Transverse colon (tissue), 4 donors: ENCODE measurements at regions not wholly inside any gene's neighbourhood (a gene's known extent, or its start where the extent isn't known, plus 50 kb on each side); places are given as distances from the start of the nearest gene placed in this dataset.

Experiments used
- DNase-seq: peaks from one replicate; pipeline ENCODE4 v3.0.0-alpha.2; 2019
- H3K27ac ChIP-seq, 4 donors: fragments of 200-600 bp; sonication (generic); 2 replicates each; pipeline ENCODE4 v1.5.1; 2016 to 2018; ENCODE audit warnings: inconsistent platforms in 4 of 4
- H3K27me3 ChIP-seq: fragments of 200-600 bp; sonication (generic); 2 replicates; pipeline ENCODE4 v1.5.1; 2017; ENCODE audit warnings: inconsistent platforms
- H3K36me3 ChIP-seq, 4 donors: fragments of 200-600 bp; sonication (generic); 2 replicates each; pipeline ENCODE4 v1.5.1; 2017 to 2019; ENCODE audit warnings: inconsistent platforms in 4 of 4
- H3K4me1 ChIP-seq, 4 donors: fragments of 200-600 bp; sonication (generic); 2 replicates each; pipeline ENCODE4 v1.5.1; 2017 to 2020; ENCODE audit warnings: inconsistent platforms in 4 of 4
- H3K4me3 ChIP-seq, 4 donors: fragments of 200-600 bp; sonication (generic); 1 replicate in 1 of 4; 2 replicates in 3 of 4; pipeline versions ENCODE4 v1.5.1 to v1.6.1; 2017 to 2019; ENCODE audit warnings: inconsistent platforms in 4 of 4
- H3K9me3 ChIP-seq, 2 donors: fragments of 200-600 bp; sonication (generic); 2 replicates each; pipeline ENCODE4 v1.5.1; 2017 to 2019; ENCODE audit warnings: inconsistent platforms in 2 of 2
- CTCF ChIP-seq, 5 experiments: fragments of 200-600 bp in 3 of 5; fragments of 450-650 bp in 2 of 5; sonication (generic) in 3 of 5; IDR thresholded peaks; 1 replicate in 2 of 5; 2 replicates in 3 of 5; pipeline ENCODE4 v1.5.1; 2016 to 2017; ENCODE audit warnings: antibody characterized with exemption in 5 of 5, inconsistent platforms in 3 of 5, mild to moderate bottlenecking in 2 of 5, moderate library complexity in 1 of 5
- EP300 ChIP-seq: sonication (generic); formaldehyde crosslinking; IDR thresholded peaks from one replicate; pipeline ENCODE4 v1.6.1; 2017; ENCODE audit warnings: antibody characterized with exemption, low read depth
- POLR2A ChIP-seq: fragments of 450-650 bp; IDR thresholded peaks from one replicate; pipeline ENCODE4 v1.6.1; 2016; ENCODE audit warnings: antibody characterized with exemption, mild to moderate bottlenecking, moderate library complexity
- POLR2AphosphoS5 ChIP-seq, 3 donors: sonication (generic); formaldehyde crosslinking; IDR thresholded peaks; one replicate each; pipeline ENCODE4 v1.6.1; 2016; ENCODE audit warnings: antibody characterized with exemption in 3 of 3
- WGBS, 2 donors: methylation state at CpG; one replicate each; pipeline ENCODE4 v1.1.5; 2018; ENCODE audit warnings: low coverage in 1 of 2; 5-methylcytosine and 5-hydroxymethylcytosine counted together
- in situ Hi-C, 4 donors: fragments of 200-750 bp; cut with MboI; loops; one replicate each; pipeline versions ENCODE4 v1.15.0 to v1.15.1; 2017; ENCODE audit warnings: low sequenced_read_pairs in 3 of 4, low pct_ligation_motif_present in 1 of 4, low pct_unique_long_range_greater_than_20kb in 1 of 4
- intact Hi-C: fragments of 100-400 bp; cut with DNase I; formaldehyde crosslinking; loops from one replicate; pipeline ENCODE4 v1.15.1; 2023; ENCODE audit warnings: low total_unique reads

- Histone ChIP-seq H3K27me3 (no peaks in the 10 kb centered on the region), H3K4me3 (no peak overlapping the region), H3K27ac (no peak overlapping the region), H3K9me3 (no peaks in the 10 kb centered on the region), H3K4me1 (peaks cover 0 to 8% (median 6%) of the 10 kb centered on the region in 4 donors), H3K36me3 (no peaks in the 10 kb centered on the region)
- intact Hi-C loops, result no loop called here
- in situ Hi-C loops, result no loop called here
- no peak for TF ChIP-seq CTCF (IDR thresholded peaks at IDR 0.05)
- DNase-seq, result no peak
Observed at GRCh38 chr1:222987674-222988076, 155.4 kb downstream of the TLR5 start.

GRCh38 chr1:222989443-222989842 is 153.6 kb downstream of the TLR5 start:
- H3K4me1 ChIP-seq, result peaks cover 0 to 8% (median 6%) of the 10 kb centered on the region in 4 donors
- no peak overlapping the region for H3K4me3 ChIP-seq
- no peaks in the 10 kb centered on the region for H3K9me3 ChIP-seq
- TF ChIP-seq CTCF (IDR thresholded peaks at IDR 0.05) (no peak), POLR2AphosphoS5 (IDR thresholded peaks at IDR 0.05) (no peak), POLR2A (no peak), EP300 (no peak)
- in situ Hi-C loops (no loop called here), intact Hi-C loops (no loop called here)
- H3K36me3 ChIP-seq, result no peaks in the 10 kb centered on the region
- no peaks in the 10 kb centered on the region for H3K27me3 ChIP-seq
- H3K27ac ChIP-seq, result no peak overlapping the region
- WGBS, 2 donors, result 85 to 90% methylated on average over 2 to 3 of the region's 3 CpGs
- DNase-seq, result no peak

- in situ Hi-C loops (no loop called here), intact Hi-C loops (no loop called here)
- Histone ChIP-seq H3K27ac (no peak overlapping the region), H3K36me3 (no peaks in the 10 kb centered on the region), H3K27me3 (no peaks in the 10 kb centered on the region), H3K4me1 (peaks cover 0 to 8% (median 6%) of the 10 kb centered on the region in 4 donors), H3K9me3 (no peaks in the 10 kb centered on the region), H3K4me3 (no peak overlapping the region)
- TF ChIP-seq CTCF (IDR thresholded peaks at IDR 0.05) (no peak), EP300 (no peak), POLR2AphosphoS5 (IDR thresholded peaks at IDR 0.05) (no peak), POLR2A (no peak)
- 73 to 97% methylated on average over 1 of the region's 1 CpG for WGBS, 2 donors
- no peak for DNase-seq
Observed at GRCh38 chr1:222991177-222991576, 151.9 kb downstream of the TLR5 start.

- DNase-seq, result no peak
- TF ChIP-seq EP300, result no peak
- TF ChIP-seq POLR2A, result no peak
- no peak for TF ChIP-seq POLR2AphosphoS5 (IDR thresholded peaks at IDR 0.05)
- no peak for TF ChIP-seq CTCF (IDR thresholded peaks at IDR 0.05)
- H3K4me1 ChIP-seq, result peaks cover 0 to 8% (median 6%) of the 10 kb centered on the region in 4 donors
- H3K27me3 ChIP-seq, result no peaks in the 10 kb centered on the region
- intact Hi-C loops (no loop called here), in situ Hi-C loops (no loop called here)
- 88 to 94% methylated on average over 7 of the region's 7 CpGs for WGBS, 2 donors
- H3K27ac ChIP-seq, result no peak overlapping the region
- H3K36me3 ChIP-seq, result no peaks in the 10 kb centered on the region
- H3K9me3 ChIP-seq, result no peaks in the 10 kb centered on the region
- no peak overlapping the region for H3K4me3 ChIP-seq
Observed at GRCh38 chr1:222991908-222992307, 151.1 kb downstream of the TLR5 start.
